Heart left ventricle (tissue), 16 donors: ENCODE measurements at regions not wholly inside any gene's neighbourhood (a gene's known extent, or its start where the extent isn't known, plus 50 kb on each side); places are given as distances from the start of the nearest gene placed in this dataset.
"Not testable (repeated sequence)": the region's sequence is repeated elsewhere in the genome, so short reads cannot be mapped to it uniquely, and the experiment has no call there.

ENCODE experiments used
- ATAC-seq, 4 donors: fragments of 200-7000 bp; cut with Tn5 transposase; one replicate each; pipeline ENCODE4 v1.9.1; 2020 to 2022; ENCODE audit warnings: moderate library complexity in 4 of 4, mild to moderate bottlenecking in 3 of 4, moderate number of reproducible peaks in 1 of 4
- DNase-seq, 5 donors: peaks; one replicate each; pipeline ENCODE4 v3.0.0-alpha.2; 2020
- H3K27ac ChIP-seq, 12 donors: fragments of 200-600 bp; sonication (generic) in 4 of 12; one replicate each; pipeline versions ENCODE4 v1.5.0 to v1.8.0; 2016 to 2022; ENCODE audit warnings: mild to moderate bottlenecking in 2 of 12
- H3K27me3 ChIP-seq, 9 donors: fragments of 200-600 bp; sonication (generic) in 2 of 9; one replicate each; pipeline versions ENCODE4 v1.5.1 to v1.8.0; 2016 to 2022; ENCODE audit warnings: mild to moderate bottlenecking in 3 of 9
- H3K36me3 ChIP-seq, 9 donors: fragments of 200-600 bp; sonication (generic) in 2 of 9; one replicate each; pipeline versions ENCODE4 v1.5.0 to v1.8.0; 2018 to 2022; ENCODE audit warnings: mild to moderate bottlenecking in 2 of 9
- H3K4me1 ChIP-seq, 12 donors: fragments of 200-600 bp; sonication (generic) in 4 of 12; one replicate each; pipeline versions ENCODE4 v1.5.0 to v1.8.0; 2016 to 2022; ENCODE audit warnings: mild to moderate bottlenecking in 3 of 12
- H3K4me3 ChIP-seq, 12 donors: fragments of 200-600 bp; sonication (generic) in 4 of 12; one replicate each; pipeline versions ENCODE4 v1.5.0 to v1.8.0; 2017 to 2022; ENCODE audit warnings: mild to moderate bottlenecking in 9 of 12, moderate library complexity in 4 of 12
- H3K9me3 ChIP-seq, 12 donors: fragments of 200-600 bp; sonication (generic) in 4 of 12; one replicate each; pipeline versions ENCODE4 v1.5.0 to v1.8.0; 2016 to 2022; ENCODE audit warnings: mild to moderate bottlenecking in 1 of 12
- CTCF ChIP-seq, 12 donors: fragments of 200-600 bp; sonication (generic) in 4 of 12; IDR thresholded peaks; one replicate each; pipeline versions ENCODE4 v1.5.0 to v1.8.0; 2018 to 2022; ENCODE audit warnings: antibody characterized with exemption in 12 of 12, mild to moderate bottlenecking in 5 of 12
- POLR2A ChIP-seq, 2 donors: fragments of 450-650 bp; IDR thresholded peaks; one replicate each; pipeline ENCODE4 v1.6.1; 2017; ENCODE audit warnings: antibody characterized with exemption in 2 of 2, mild to moderate bottlenecking in 2 of 2, moderate library complexity in 2 of 2
- WGBS, 4 donors: extraction: QIAGEN DNeasy Blood & Tissue Kit in 2 of 4; methylation state at CpG; one replicate each; pipeline versions ENCODE4 v1.1.5 to v1.1.7; 2013 to 2018; 5-methylcytosine and 5-hydroxymethylcytosine counted together
- intact Hi-C, 10 donors: fragments of 100-400 bp; cut with DNase I; formaldehyde crosslinking; loops; one replicate each; pipeline versions ENCODE4 v1.11.1 to v1.14.2; 2022
- donor health status: ischemic (EF 13 %, LVEDD 7.1; RV severe dilation, severe dysfunction).
- donor health status: healthy with polysubstance abuse.
- donor health status: DM: no; HTN: yes; CAD: no.
- donor health status: DM: no; HTN: no; CAD: no.
- donor health status: ischemic (EF 25% LVEDD 6.9; RV normal size, moderate dysfunction).
- donor health status: ischemic (EF 25% LVEDD 5.7; RV mildly dilated, moderate dysfunction).
- donor health status: healthy.
- donor health status: DM: yes; HTN: yes; CAD: no.
- donor health status: ischemic (EF 35%, LVEDD 5.7; RV mildly dilated, moderate dysfunction).
- donor health status: nonischemic (EF 11% LVEDD 7.7; RV severe dilation, severe dysfunction).
- donor health status: DM: yes; HTN: yes; CAD: no.
- donor health status: PGD.
- donor health status: ischemic (EF 29% LVEDD 5.4; RV normal size, mild dysfunction).
- donor health status: nonischemic (EF 23%, LVEDD 6.1; RV moderate dilation, normal function).

- no peak overlapping the region for H3K4me3 ChIP-seq
- intact Hi-C loops = no loop called here
- no peak overlapping the region for H3K27ac ChIP-seq
- peaks cover 0 to 19% (median 3%) of the 10 kb centered on the region in 12 donors for H3K9me3 ChIP-seq
- no peaks in the 10 kb centered on the region for H3K4me1 ChIP-seq
- 84 to 91% (median 89%) methylated on average over 3 of the region's 3 CpGs for WGBS, 4 donors
- TF ChIP-seq CTCF (IDR thresholded peaks at IDR 0.05) (no peak), POLR2A (IDR thresholded peaks at IDR 0.05) (no peak)
- ATAC-seq (no peak), DNase-seq (no peak)
- no peaks in the 10 kb centered on the region for H3K27me3 ChIP-seq
- H3K36me3 ChIP-seq = no peaks in the 10 kb centered on the region
These were observed 226.3 kb downstream of the DEPDC1B start for GRCh38 chr5:60473654-60474053.

- H3K27ac ChIP-seq, H3K4me1 ChIP-seq, DNase-seq, H3K27me3 ChIP-seq, ATAC-seq, intact Hi-C loops, H3K36me3 ChIP-seq, H3K4me3 ChIP-seq: not testable (repeated sequence)
- peaks cover 0 to 18% (median 3%) of the 10 kb centered on the region in 12 donors for H3K9me3 ChIP-seq
These were observed 226.9 kb downstream of the DEPDC1B start for GRCh38 chr5:60473027-60473426.

GRCh38 chr5:60470881-60471280 lies 229.1 kb downstream of the DEPDC1B start:
- DNase-seq = no peak
- ATAC-seq = no peak
- TF ChIP-seq CTCF (IDR thresholded peaks at IDR 0.05) (no peak), POLR2A (IDR thresholded peaks at IDR 0.05) (no peak)
- Histone ChIP-seq H3K27me3 (no peaks in the 10 kb centered on the region), H3K4me1 (no peaks in the 10 kb centered on the region), H3K9me3 (peaks cover 0 to 15% (median 3%) of the 10 kb centered on the region in 12 donors), H3K27ac (no peak overlapping the region), H3K36me3 (no peaks in the 10 kb centered on the region), H3K4me3 (no peak overlapping the region)
- intact Hi-C loops = no loop called here

GRCh38 chr5:60469286-60469685 lies 230.7 kb downstream of the DEPDC1B start:
- Histone ChIP-seq H3K4me3 (no peak overlapping the region), H3K27ac (no peak overlapping the region), H3K9me3 (peaks cover 0 to 15% (median 3%) of the 10 kb centered on the region in 12 donors), H3K27me3 (no peaks in the 10 kb centered on the region), H3K36me3 (no peaks in the 10 kb centered on the region), H3K4me1 (no peaks in the 10 kb centered on the region)
- intact Hi-C loops = no loop called here
- ATAC-seq (no peak), DNase-seq (no peak)
- 88 to 100% (median 98%) methylated on average over 1 of the region's 1 CpG for WGBS, 4 donors
- TF ChIP-seq CTCF (IDR thresholded peaks at IDR 0.05) (no peak), POLR2A (IDR thresholded peaks at IDR 0.05) (no peak)

- ATAC-seq (no peak), DNase-seq (peak in 1 of 5 donors; percentile 25)
- Histone ChIP-seq H3K4me1 (no peaks in the 10 kb centered on the region), H3K4me3 (no peak overlapping the region), H3K9me3 (no peaks in the 10 kb centered on the region), H3K27me3 (no peaks in the 10 kb centered on the region), H3K27ac (no peak overlapping the region), H3K36me3 (no peaks in the 10 kb centered on the region)
- WGBS, 4 donors = 40 to 67% (median 55%) methylated on average over 5 of the region's 5 CpGs
- TF ChIP-seq POLR2A (IDR thresholded peaks at IDR 0.05) = no peak
- no peak for TF ChIP-seq CTCF (IDR thresholded peaks at IDR 0.05)
- intact Hi-C loops = no loop called here
These were observed 236.6 kb downstream of the DEPDC1B start for GRCh38 chr5:60463179-60463868.
